HL-60 (cell line): ENCODE measurements at regions not wholly inside any gene's neighbourhood (a gene's known extent, or its start where the extent isn't known, plus 50 kb on each side); places are given as distances from the start of the nearest gene placed in this dataset.

Experiments used
- CTCF ChIP-seq: IDR thresholded peaks from one replicate; pipeline ENCODE4 v1.5.1; 2011; ENCODE audit warnings: low read length, control low read depth, inconsistent platforms; ENCODE audit not compliant: insufficient read depth
- POLR2AphosphoS5 ChIP-seq: IDR thresholded peaks from 2 replicates; pipeline ENCODE4 v1.6.1; 2012; ENCODE audit warnings: low read depth
- TF ChIP-seq, protein P1 (sequence below): IDR thresholded peaks from 2 replicates; pipeline ENCODE4 v1.6.1; 2012; ENCODE audit warnings: low read depth; ENCODE audit not compliant: insufficient replicate concordance

GRCh38 chr1:36656271-36656670 is 173.6 kb upstream of the CSF3R start:
- TF ChIP-seq CTCF (no peak), POLR2AphosphoS5 (no peak)
- TF ChIP-seq, protein P1, sequence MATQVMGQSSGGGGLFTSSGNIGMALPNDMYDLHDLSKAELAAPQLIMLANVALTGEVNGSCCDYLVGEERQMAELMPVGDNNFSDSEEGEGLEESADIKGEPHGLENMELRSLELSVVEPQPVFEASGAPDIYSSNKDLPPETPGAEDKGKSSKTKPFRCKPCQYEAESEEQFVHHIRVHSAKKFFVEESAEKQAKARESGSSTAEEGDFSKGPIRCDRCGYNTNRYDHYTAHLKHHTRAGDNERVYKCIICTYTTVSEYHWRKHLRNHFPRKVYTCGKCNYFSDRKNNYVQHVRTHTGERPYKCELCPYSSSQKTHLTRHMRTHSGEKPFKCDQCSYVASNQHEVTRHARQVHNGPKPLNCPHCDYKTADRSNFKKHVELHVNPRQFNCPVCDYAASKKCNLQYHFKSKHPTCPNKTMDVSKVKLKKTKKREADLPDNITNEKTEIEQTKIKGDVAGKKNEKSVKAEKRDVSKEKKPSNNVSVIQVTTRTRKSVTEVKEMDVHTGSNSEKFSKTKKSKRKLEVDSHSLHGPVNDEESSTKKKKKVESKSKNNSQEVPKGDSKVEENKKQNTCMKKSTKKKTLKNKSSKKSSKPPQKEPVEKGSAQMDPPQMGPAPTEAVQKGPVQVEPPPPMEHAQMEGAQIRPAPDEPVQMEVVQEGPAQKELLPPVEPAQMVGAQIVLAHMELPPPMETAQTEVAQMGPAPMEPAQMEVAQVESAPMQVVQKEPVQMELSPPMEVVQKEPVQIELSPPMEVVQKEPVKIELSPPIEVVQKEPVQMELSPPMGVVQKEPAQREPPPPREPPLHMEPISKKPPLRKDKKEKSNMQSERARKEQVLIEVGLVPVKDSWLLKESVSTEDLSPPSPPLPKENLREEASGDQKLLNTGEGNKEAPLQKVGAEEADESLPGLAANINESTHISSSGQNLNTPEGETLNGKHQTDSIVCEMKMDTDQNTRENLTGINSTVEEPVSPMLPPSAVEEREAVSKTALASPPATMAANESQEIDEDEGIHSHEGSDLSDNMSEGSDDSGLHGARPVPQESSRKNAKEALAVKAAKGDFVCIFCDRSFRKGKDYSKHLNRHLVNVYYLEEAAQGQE = no peak
